Astrocyte of the spinal cord (primary cell): ENCODE measurements at regions not wholly inside any gene's neighbourhood (a gene's known extent, or its start where the extent isn't known, plus 50 kb on each side); places are given as distances from the start of the nearest gene placed in this dataset.

ENCODE experiments used
- DNase-seq: peaks from one replicate; pipeline ENCODE4 v3.0.0; 2011; ENCODE audit warnings: low read depth, low spot score
- H3K4me3 ChIP-seq: 2 replicates; pipeline ENCODE4 v1.5.1; 2011; ENCODE audit warnings: low read depth, mild to moderate bottlenecking, low read length, moderate library complexity
- CTCF ChIP-seq: IDR thresholded peaks from 2 replicates; pipeline ENCODE4 v1.5.1; 2012; ENCODE audit warnings: low read depth, mild to moderate bottlenecking, low read length, inconsistent platforms
- in situ Hi-C: cut with HindIII; loops from 2 replicates; pipeline ENCODE4 v1.10.0; 2017; ENCODE audit warnings: low sequenced_read_pairs

DNA sequence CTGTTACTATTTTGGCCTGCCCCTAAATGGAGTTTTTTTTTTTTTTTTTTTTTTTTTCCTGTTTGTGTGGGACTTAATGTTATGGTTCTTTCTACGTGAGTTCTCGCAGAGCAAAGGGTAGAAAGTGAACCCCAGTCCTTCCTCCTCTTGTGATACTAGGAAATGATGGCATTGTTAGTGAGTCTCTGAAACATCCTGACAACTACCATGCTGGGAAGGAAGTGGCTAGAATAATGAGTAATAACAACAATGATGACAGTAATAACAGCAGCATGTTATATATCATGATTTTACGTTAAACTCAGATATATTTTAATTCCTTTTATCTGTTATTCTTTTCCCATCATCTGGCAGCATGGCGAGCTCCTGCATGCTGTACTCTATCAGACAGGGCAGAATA is 216.2 kb upstream of the LINC00305 start:
- peak; percentile 3 for DNase-seq
- no peak overlapping the region for H3K4me3 ChIP-seq
- in situ Hi-C loops = no loop called here
- TF ChIP-seq CTCF = no peak

- no peak for TF ChIP-seq CTCF
Measured at GRCh38 chr18:64337673-64338072, 188.8 kb upstream of the LINC00305 start.

GRCh38 chr18:64337018-64337417 is 188.1 kb upstream of the LINC00305 start:
- no peak for TF ChIP-seq CTCF
- in situ Hi-C loops = no loop called here
- no peak for DNase-seq
- no peak overlapping the region for H3K4me3 ChIP-seq

More at GRCh38 chr18:64337673-64338072, 188.8 kb upstream of the LINC00305 start:
- no peak overlapping the region for H3K4me3 ChIP-seq
- DNase-seq = no peak
- in situ Hi-C loops = no loop called here

DNA sequence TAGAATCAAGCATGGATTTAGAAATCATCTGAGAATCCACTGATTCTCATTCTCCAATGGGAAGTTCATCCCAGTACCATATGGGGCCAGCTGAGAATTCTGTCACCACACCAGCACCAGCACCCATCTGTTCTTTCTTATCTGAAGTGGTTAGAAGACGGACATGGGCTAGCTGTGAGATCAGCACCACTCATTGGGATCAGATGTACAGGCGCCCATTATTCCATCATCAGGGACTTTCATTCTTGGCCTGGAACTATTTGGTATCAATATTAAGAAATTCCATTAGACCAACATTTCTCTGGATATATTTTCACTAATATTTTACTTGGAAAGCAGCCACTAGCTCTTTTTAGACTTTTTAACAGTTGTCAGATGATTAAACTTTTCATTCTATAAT is 185.9 kb upstream of the LINC00305 start:
- TF ChIP-seq CTCF = no peak
- DNase-seq = no peak
- no peak overlapping the region for H3K4me3 ChIP-seq
- in situ Hi-C loops = no loop called here

GRCh38 chr18:64333584-64333983 is 184.7 kb upstream of the LINC00305 start:
- TF ChIP-seq CTCF = no peak
- DNase-seq = no peak
- no peak overlapping the region for H3K4me3 ChIP-seq
- in situ Hi-C loops = no loop called here

GRCh38 chr18:64332835-64333234 is 183.9 kb upstream of the LINC00305 start:
- H3K4me3 ChIP-seq = no peak overlapping the region
- DNase-seq = no peak
- TF ChIP-seq CTCF = no peak
- in situ Hi-C loops = no loop called here

- DNase-seq = no peak
- no peak overlapping the region for H3K4me3 ChIP-seq
- TF ChIP-seq CTCF = no peak
- in situ Hi-C loops = no loop called here
Measured at GRCh38 chr18:64331419-64331818, 182.5 kb upstream of the LINC00305 start.
